HEK293T (cell line): ENCODE measurements at regions not wholly inside any gene's neighbourhood (a gene's known extent, or its start where the extent isn't known, plus 50 kb on each side); places are given as distances from the start of the nearest gene placed in this dataset.

Source experiments
- CTCF ChIA-PET: fragments of 350-600 bp; formaldehyde crosslinking; extraction: SDS; loops from one replicate; lab custom pipeline; 2021; ENCODE audit warnings: antibody characterized with exemption, inconsistent platforms; lab: Yijun Ruan, JAX
- POLR2A ChIA-PET: fragments of 350-600 bp; formaldehyde crosslinking; extraction: SDS; loops from one replicate; lab custom pipeline; 2020; ENCODE audit warnings: antibody characterized with exemption, inconsistent platforms; lab: Yijun Ruan, JAX
- DNase-seq: peaks from one replicate; pipeline ENCODE4 v3.0.0; 2012; ENCODE audit warnings: mixed read lengths; ENCODE audit errors: extremely low spot score
- ARNT ChIP-seq: fragments of 450-650 bp; IDR thresholded peaks from 2 replicates; pipeline ENCODE4 v1.6.1; 2017; ENCODE audit warnings: mild to moderate bottlenecking
- BHLHE40 ChIP-seq: fragments of 450-650 bp; IDR thresholded peaks from 2 replicates; pipeline ENCODE4 v1.6.1; 2016; ENCODE audit warnings: mild to moderate bottlenecking, moderate library complexity, borderline replicate concordance
- CTBP1 ChIP-seq: fragments of 450-650 bp; IDR thresholded peaks from 2 replicates; pipeline ENCODE4 v1.6.1; 2016; ENCODE audit warnings: borderline replicate concordance
- ELF4 ChIP-seq: fragments of 450-650 bp; IDR thresholded peaks from 2 replicates; pipeline ENCODE4 v1.6.1; 2017; ENCODE audit warnings: antibody characterized with exemption
- FOXA1 ChIP-seq: fragments of 450-650 bp; IDR thresholded peaks from 2 replicates; pipeline ENCODE4 v1.6.1; 2016; ENCODE audit warnings: mild to moderate bottlenecking
- FOXK2 ChIP-seq: fragments of 450-650 bp; IDR thresholded peaks from 2 replicates; pipeline ENCODE4 v1.6.1; 2016; ENCODE audit warnings: mild to moderate bottlenecking
- FOXM1 ChIP-seq: fragments of 450-650 bp; IDR thresholded peaks from 2 replicates; pipeline ENCODE4 v1.6.1; 2017; ENCODE audit warnings: mild to moderate bottlenecking, borderline replicate concordance
- HDGF ChIP-seq: fragments of 450-650 bp; IDR thresholded peaks from 2 replicates; pipeline ENCODE4 v1.6.1; 2017; ENCODE audit warnings: antibody characterized with exemption, borderline replicate concordance
- L3MBTL2 ChIP-seq: fragments of 450-650 bp; conservative IDR thresholded peaks from 2 replicates; pipeline ENCODE4 v1.6.1; 2016; ENCODE audit warnings: mild to moderate bottlenecking
- LEF1 ChIP-seq: fragments of 450-650 bp; IDR thresholded peaks from 2 replicates; pipeline ENCODE4 v1.6.1; 2017; ENCODE audit warnings: mild to moderate bottlenecking, borderline replicate concordance
- NFRKB ChIP-seq: fragments of 450-650 bp; IDR thresholded peaks from 2 replicates; pipeline ENCODE4 v1.6.1; 2016; ENCODE audit warnings: mild to moderate bottlenecking, moderate library complexity
- PKNOX1 ChIP-seq: fragments of 450-650 bp; IDR thresholded peaks from 2 replicates; pipeline ENCODE4 v1.6.1; 2016
- SP1 ChIP-seq: fragments of 450-650 bp; IDR thresholded peaks from 2 replicates; pipeline ENCODE4 v1.6.1; 2017
- SUZ12 ChIP-seq: fragments of 450-650 bp; IDR thresholded peaks from 2 replicates; pipeline ENCODE4 v1.6.1; 2016; ENCODE audit warnings: mild to moderate bottlenecking
- TARDBP ChIP-seq: fragments of 450-650 bp; IDR thresholded peaks from 2 replicates; pipeline ENCODE4 v1.6.1; 2016
- ZNF384 ChIP-seq: fragments of 450-650 bp; IDR thresholded peaks from 2 replicates; pipeline ENCODE4 v1.6.1; 2016

DNA sequence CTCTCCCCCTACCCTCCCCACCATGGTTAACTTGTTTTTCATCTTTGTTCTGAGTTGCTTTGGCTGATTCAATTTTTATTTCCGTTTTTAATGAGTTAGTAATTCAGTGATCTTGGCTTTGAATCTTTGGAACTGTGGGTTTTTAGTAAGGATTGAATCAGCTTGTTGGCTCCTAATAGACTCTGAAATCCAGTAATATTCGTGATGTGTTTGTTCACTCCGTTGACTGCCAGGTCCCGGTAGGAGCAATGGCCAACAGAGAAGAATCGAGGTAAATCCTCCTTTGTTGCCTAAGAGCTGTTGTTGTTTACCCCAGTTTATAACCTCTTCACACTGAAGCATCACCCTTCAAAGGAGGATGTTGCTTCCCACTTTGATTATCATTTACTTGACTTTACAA is 92.7 kb downstream of the PCSK1 start:
- ChIA-PET CTCF (no interaction called here), POLR2A (no interaction called here)
- no peak for TF ChIP-seq FOXK2
- no peak for TF ChIP-seq FOXA1
- no peak for TF ChIP-seq ARNT
- no peak for TF ChIP-seq SUZ12
- TF ChIP-seq PKNOX1, result no peak
- no peak for TF ChIP-seq FOXM1
- TF ChIP-seq HDGF, result no peak
- DNase-seq, result no peak

- POLR2A ChIA-PET, result no interaction called here
- CTCF ChIA-PET, result no interaction called here
- no peak for DNase-seq
- TF ChIP-seq NFRKB (no peak), CTBP1 (no peak), PKNOX1 (no peak), ARNT (no peak), SP1 (no peak), TARDBP (no peak), BHLHE40 (no peak), ELF4 (no peak), LEF1 (no peak), HDGF (no peak), FOXA1 (no peak), SUZ12 (no peak), FOXM1 (no peak), ZNF384 (no peak), L3MBTL2 (no peak), FOXK2 (no peak)
Observed at GRCh38 chr5:96339862-96340261, 93.2 kb downstream of the PCSK1 start.

DNA sequence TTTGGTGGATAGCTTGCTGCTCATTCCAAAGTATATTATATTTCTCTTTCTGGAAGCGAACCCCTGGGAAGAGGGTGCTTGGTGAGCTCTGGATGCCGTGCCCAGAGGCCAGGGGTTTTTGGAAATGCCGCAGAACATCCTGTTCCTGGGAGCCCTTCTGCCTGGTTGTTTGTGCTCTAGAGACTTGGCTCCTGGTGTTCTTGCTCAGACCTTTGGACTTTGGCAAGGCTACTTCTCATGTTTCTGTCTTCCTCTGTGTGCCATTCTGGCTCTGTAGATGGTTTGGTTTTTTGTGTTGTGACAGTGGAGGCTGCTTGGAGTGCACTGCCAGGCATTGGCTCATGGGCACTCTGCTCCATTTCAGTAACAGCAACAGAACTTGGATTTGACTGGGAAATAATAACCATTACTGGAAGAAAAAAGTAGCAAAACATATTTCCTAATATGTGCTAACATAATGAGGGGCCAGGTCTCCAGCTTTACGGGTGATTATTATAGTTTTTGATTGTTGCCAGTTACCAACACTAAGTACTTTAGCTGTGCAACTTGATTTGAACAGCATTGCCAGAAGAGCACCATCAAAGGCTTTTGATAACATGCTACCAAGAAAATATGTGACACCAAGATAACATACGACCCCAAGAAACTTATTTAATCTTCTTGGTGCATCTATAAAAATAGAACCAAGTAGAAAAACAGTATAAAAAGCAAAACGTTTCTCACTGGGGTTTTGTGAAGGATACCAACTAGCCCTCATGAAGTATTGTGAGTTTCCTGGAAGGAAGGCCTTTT is 94.2 kb downstream of the PCSK1 start:
- CTCF ChIA-PET, result interaction anchor here (0.5 to 0.6 kb wide), 2 partner anchors 240 to 1262 kb away, joined by 3 read pairs; no protein-coding TSS in a partner anchor
- DNase-seq, result no peak
- TF ChIP-seq ZNF384 (no peak), FOXK2 (no peak), FOXM1 (no peak), TARDBP (no peak), NFRKB (no peak), ELF4 (no peak), BHLHE40 (no peak), HDGF (no peak), CTBP1 (no peak), PKNOX1 (no peak), FOXA1 (no peak), SUZ12 (no peak), L3MBTL2 (no peak), LEF1 (no peak), ARNT (no peak), SP1 (no peak)
- POLR2A ChIA-PET, result no interaction called here

DNA sequence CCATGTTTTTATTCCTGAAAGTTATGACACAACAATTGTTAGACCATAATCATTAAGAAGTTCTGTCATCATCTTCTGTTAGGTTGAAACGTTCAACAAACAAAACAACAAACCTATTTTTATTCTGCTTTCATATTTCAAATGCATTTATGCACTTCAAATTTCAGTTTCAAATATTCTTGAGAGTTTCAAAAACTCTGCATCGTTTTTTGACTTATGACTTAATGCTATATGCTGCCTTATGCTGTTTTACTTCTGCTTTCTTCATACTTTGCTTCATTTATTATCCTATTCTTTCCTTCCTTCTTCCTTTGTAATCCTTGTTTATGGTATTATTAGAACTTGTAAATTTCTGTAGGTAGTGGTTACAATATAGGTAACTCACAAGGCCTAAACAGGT is 95.0 kb downstream of the PCSK1 start:
- CTCF ChIA-PET, result interaction anchor here (0.5 to 0.6 kb wide), 3 partner anchors 9 to 1261 kb away, joined by 3 read pairs; no protein-coding TSS in a partner anchor
- POLR2A ChIA-PET, result no interaction called here

DNA sequence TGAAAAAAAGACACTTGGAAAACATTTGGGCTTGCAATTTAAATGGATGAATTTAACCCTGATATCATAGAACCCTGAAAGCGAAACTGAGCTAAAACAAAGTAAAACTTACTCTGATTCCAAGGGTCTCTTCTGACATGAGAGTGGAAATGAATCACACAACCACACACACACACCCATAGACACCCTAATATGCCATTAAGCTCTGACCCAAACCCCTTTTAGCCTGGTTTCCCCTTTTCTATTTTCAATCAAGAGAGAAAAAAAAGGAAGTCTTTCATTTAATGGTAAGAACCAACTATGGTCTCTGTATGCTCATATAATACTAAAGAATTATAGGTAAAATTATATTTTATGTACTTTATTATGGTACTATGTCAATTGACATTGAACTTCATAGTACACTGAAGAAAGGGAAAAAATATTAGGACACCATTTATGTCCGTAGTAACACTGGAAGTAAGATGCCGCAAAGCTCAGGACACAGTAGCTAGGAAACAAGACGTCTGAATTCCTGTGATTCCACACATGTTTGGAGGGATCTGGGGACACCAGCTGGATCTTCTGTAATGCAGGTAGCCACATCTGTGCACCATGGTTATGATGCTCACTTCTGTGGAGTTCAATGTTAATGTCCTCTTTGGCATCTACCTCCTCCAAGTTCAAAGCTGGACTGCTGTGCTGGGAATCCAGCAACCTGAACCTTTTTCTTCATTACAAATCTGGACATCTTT is 95.8 kb downstream of the PCSK1 start:
- no peak for DNase-seq
- ChIA-PET CTCF (interaction anchor here (0.6 to 2.8 kb wide), 8 partner anchors 8 to 491 kb away, joined by 3 to 10 read pairs (median 3); no protein-coding TSS in a partner anchor), POLR2A (interaction anchor here (0.6 kb wide), 1 partner anchor 313 kb away, joined by 3 read pairs; no protein-coding TSS in a partner anchor)
- TF ChIP-seq ARNT (no peak), HDGF (no peak), CTBP1 (no peak), LEF1 (no peak), FOXK2 (no peak), SP1 (no peak), TARDBP (no peak), PKNOX1 (no peak), ZNF384 (no peak), FOXA1 (no peak), L3MBTL2 (no peak), BHLHE40 (no peak), NFRKB (no peak), ELF4 (no peak), SUZ12 (no peak)

More for the DNA sequence above, 95.0 kb downstream of the PCSK1 start:
- DNase-seq, result no peak
- TF ChIP-seq ARNT, result no peak
- no peak for TF ChIP-seq ZNF384
- TF ChIP-seq L3MBTL2, result no peak
- no peak for TF ChIP-seq TARDBP
- no peak for TF ChIP-seq LEF1
